WTC11 (cell line): ENCODE measurements at regions not wholly inside any gene's neighbourhood (a gene's known extent, or its start where the extent isn't known, plus 50 kb on each side); places are given as distances from the start of the nearest gene placed in this dataset.

Experiments used
- ATAC-seq: fragments of 200-7000 bp; cut with Tn5 transposase; 2 replicates; pipeline ENCODE4 v1.10.0; 2021; ENCODE audit warnings: mild to moderate bottlenecking, moderate library complexity
- CTCF ChIA-PET: fragments of 300-600 bp; sonication (Branson Sonifier 250); formaldehyde crosslinking; loops from one replicate; lab custom pipeline; 2021; ENCODE audit warnings: antibody characterized with exemption; lab: Charles Lee
- POLR2A ChIA-PET: fragments of 350-600 bp; sonication (Branson Sonifier 250); formaldehyde crosslinking; loops from one replicate; lab custom pipeline; 2021; ENCODE audit warnings: antibody characterized with exemption; lab: Charles Lee
- DNase-seq: peaks from one replicate; pipeline ENCODE4 v3.0.0; 2021; ENCODE audit warnings: low spot score
- H3K27ac Mint-ChIP-seq: 2 replicates; pipeline ENCODE4 v1.8.0; 2021; ENCODE audit warnings: mixed read lengths
- H3K27me3 Mint-ChIP-seq: 2 replicates; pipeline ENCODE4 v1.8.0; 2021; ENCODE audit warnings: low read depth, mild to moderate bottlenecking, moderate library complexity, mixed read lengths
- H3K36me3 Mint-ChIP-seq: 2 replicates; pipeline ENCODE4 v1.8.0; 2021; ENCODE audit warnings: mixed read lengths
- H3K4me1 Mint-ChIP-seq: 2 replicates; pipeline ENCODE4 v1.8.0; 2022; ENCODE audit warnings: mixed read lengths
- H3K4me3 Mint-ChIP-seq: 2 replicates; pipeline ENCODE4 v1.8.0; 2021; ENCODE audit warnings: mild to moderate bottlenecking, moderate library complexity, mixed read lengths
- H3K9me3 Mint-ChIP-seq: 2 replicates; pipeline ENCODE4 v1.8.0; 2021; ENCODE audit warnings: mixed read lengths
- ATF1 ChIP-seq: sonication (generic); formaldehyde crosslinking; IDR thresholded peaks from 2 replicates; pipeline ENCODE4 v1.8.1; 2023; ENCODE audit warnings: mild to moderate bottlenecking, moderate library complexity, missing genetic modification reagents
- ELF4 ChIP-seq: sonication (generic); formaldehyde crosslinking; IDR thresholded peaks from 2 replicates; pipeline ENCODE4 v1.8.1; 2022; ENCODE audit warnings: low read depth, mild to moderate bottlenecking, moderate library complexity, missing genetic modification reagents
- ESRRA ChIP-seq: sonication (generic); formaldehyde crosslinking; IDR thresholded peaks from 2 replicates; pipeline ENCODE4 v1.8.1; 2022; ENCODE audit warnings: mild to moderate bottlenecking, missing genetic modification reagents, borderline replicate concordance
- FOXJ3 ChIP-seq: sonication (generic); formaldehyde crosslinking; IDR thresholded peaks from 2 replicates; pipeline ENCODE4 v1.9.0; 2021; ENCODE audit warnings: missing genetic modification reagents, mild to moderate bottlenecking, borderline replicate concordance
- GRHL2 ChIP-seq: fragments of 250-450 bp; sonication (Bioruptor Pico); IDR thresholded peaks from 2 replicates; pipeline ENCODE4 v1.8.0; 2022; ENCODE audit warnings: mild to moderate bottlenecking, moderate library complexity; ENCODE audit not compliant: insufficient replicate concordance, severe bottlenecking
- IRF2 ChIP-seq: sonication (generic); formaldehyde crosslinking; IDR thresholded peaks from 2 replicates; pipeline ENCODE4 v1.8.0; 2022; ENCODE audit warnings: low read depth, missing genetic modification reagents, borderline replicate concordance
- JAZF1 ChIP-seq: fragments of 250-450 bp; sonication (Bioruptor Pico); IDR thresholded peaks from 2 replicates; pipeline ENCODE4 v1.9.0; 2021; ENCODE audit warnings: moderate library complexity, mild to moderate bottlenecking, inconsistent platforms
- KAT7 ChIP-seq: sonication (generic); formaldehyde crosslinking; IDR thresholded peaks from 2 replicates; pipeline ENCODE4 v1.8.1; 2023; ENCODE audit warnings: missing genetic modification reagents, mild to moderate bottlenecking, borderline replicate concordance
- NFATC4 ChIP-seq: fragments of 250-450 bp; sonication (Bioruptor Pico); IDR thresholded peaks from 2 replicates; pipeline ENCODE4 v1.9.0; 2021; ENCODE audit warnings: mild to moderate bottlenecking
- NFYB ChIP-seq: sonication (generic); formaldehyde crosslinking; conservative IDR thresholded peaks from 2 replicates; pipeline ENCODE4 v1.8.0; 2022; ENCODE audit warnings: low read depth, missing genetic modification reagents
- PRRX2 ChIP-seq: fragments of 250-450 bp; sonication (Bioruptor Pico); IDR thresholded peaks from 2 replicates; pipeline ENCODE4 v1.8.0; 2021; ENCODE audit warnings: mild to moderate bottlenecking
- SP1 ChIP-seq: sonication (generic); formaldehyde crosslinking; conservative IDR thresholded peaks from 2 replicates; pipeline ENCODE4 v1.8.1; 2022; ENCODE audit warnings: missing genetic modification reagents
- ZNF138 ChIP-seq: sonication (generic); formaldehyde crosslinking; conservative IDR thresholded peaks from 2 replicates; pipeline ENCODE4 v1.8.1; 2022; ENCODE audit warnings: mild to moderate bottlenecking, moderate library complexity, missing genetic modification reagents
- ZNF263 ChIP-seq: sonication (generic); formaldehyde crosslinking; IDR thresholded peaks from 2 replicates; pipeline ENCODE4 v1.8.1; 2022; ENCODE audit warnings: low read depth, mild to moderate bottlenecking, moderate library complexity, missing genetic modification reagents
- ZNF317 ChIP-seq: sonication (generic); formaldehyde crosslinking; IDR thresholded peaks from 2 replicates; pipeline ENCODE4 v1.8.1; 2023; ENCODE audit warnings: low read depth, mild to moderate bottlenecking, moderate library complexity, missing genetic modification reagents, borderline replicate concordance
- ZNF396 ChIP-seq: fragments of 250-450 bp; sonication (Bioruptor Pico); IDR thresholded peaks from 2 replicates; pipeline ENCODE4 v1.8.0; 2021; ENCODE audit warnings: mild to moderate bottlenecking, moderate library complexity, borderline replicate concordance
- TF ChIP-seq, protein P1 (sequence below): sonication (generic); formaldehyde crosslinking; conservative IDR thresholded peaks from 2 replicates; pipeline ENCODE4 v1.8.1; 2022; ENCODE audit warnings: mild to moderate bottlenecking, missing genetic modification reagents
- TF ChIP-seq, protein P2 (sequence below): sonication (generic); formaldehyde crosslinking; IDR thresholded peaks from 2 replicates; pipeline ENCODE4 v1.8.0; 2022; ENCODE audit warnings: mild to moderate bottlenecking, missing genetic modification reagents
- TF ChIP-seq, protein P3 (sequence below): sonication (generic); formaldehyde crosslinking; IDR thresholded peaks from 2 replicates; pipeline ENCODE4 v1.8.1; 2023; ENCODE audit warnings: mild to moderate bottlenecking, moderate library complexity, missing genetic modification reagents
- TF ChIP-seq, protein P4 (sequence below): sonication (generic); formaldehyde crosslinking; IDR thresholded peaks from 2 replicates; pipeline ENCODE4 v1.8.1; 2022; ENCODE audit warnings: missing genetic modification reagents, borderline replicate concordance
- TF ChIP-seq, protein P5 (sequence below): fragments of 250-450 bp; sonication (Bioruptor Pico); IDR thresholded peaks from 2 replicates; pipeline ENCODE4 v1.8.0; 2021; ENCODE audit warnings: mild to moderate bottlenecking

DNA sequence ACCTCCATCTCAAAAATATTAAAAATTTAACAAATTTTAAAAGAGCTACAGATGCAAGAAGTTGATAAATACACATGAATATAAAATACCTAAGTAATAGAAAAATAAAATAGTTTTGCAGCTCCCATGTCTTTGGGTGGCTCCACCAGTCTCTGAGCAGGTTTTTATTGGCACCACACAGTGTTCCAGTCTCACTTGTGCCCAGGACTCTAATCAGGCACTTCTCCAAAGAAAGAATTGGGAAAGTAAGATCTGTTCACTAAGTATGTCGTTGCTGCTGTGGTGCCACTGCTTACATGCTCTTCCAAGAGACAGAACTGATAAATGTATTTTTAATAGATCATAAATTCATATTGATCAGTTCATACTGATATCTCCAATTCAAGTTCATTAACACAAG lies 92.5 kb upstream of the ABI3BP start:
- Mint-ChIP-seq H3K4me1 (no peaks in the 10 kb centered on the region), H3K4me3 (no peak overlapping the region), H3K27ac (no peak overlapping the region), H3K9me3 (no peaks in the 10 kb centered on the region), H3K27me3 (no peaks in the 10 kb centered on the region), H3K36me3 (no peaks in the 10 kb centered on the region)
- ATAC-seq, result no peak
- CTCF ChIA-PET, result no interaction called here
- POLR2A ChIA-PET, result no interaction called here
- DNase-seq, result no peak
- no peak for TF ChIP-seq ZNF263 (CRISPR knock-in tag)
- no peak for TF ChIP-seq ATF1 (CRISPR knock-in tag)
- no peak for TF ChIP-seq NFYB (CRISPR knock-in tag)
- no peak for TF ChIP-seq ESRRA
- no peak for TF ChIP-seq IRF2 (CRISPR knock-in tag)
- TF ChIP-seq PRRX2 (CRISPR knock-in tag), result no peak
- TF ChIP-seq NFATC4, result no peak
- TF ChIP-seq, protein P1, sequence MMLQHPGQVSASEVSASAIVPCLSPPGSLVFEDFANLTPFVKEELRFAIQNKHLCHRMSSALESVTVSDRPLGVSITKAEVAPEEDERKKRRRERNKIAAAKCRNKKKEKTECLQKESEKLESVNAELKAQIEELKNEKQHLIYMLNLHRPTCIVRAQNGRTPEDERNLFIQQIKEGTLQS (CRISPR knock-in tag), result no peak
- no peak for TF ChIP-seq JAZF1 (CRISPR knock-in tag)
- TF ChIP-seq KAT7 (CRISPR knock-in tag), result no peak
- no peak for TF ChIP-seq ZNF138
- TF ChIP-seq, protein P2, sequence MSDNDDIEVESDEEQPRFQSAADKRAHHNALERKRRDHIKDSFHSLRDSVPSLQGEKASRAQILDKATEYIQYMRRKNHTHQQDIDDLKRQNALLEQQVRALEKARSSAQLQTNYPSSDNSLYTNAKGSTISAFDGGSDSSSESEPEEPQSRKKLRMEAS, result no peak
- TF ChIP-seq GRHL2 (CRISPR knock-in tag), result no peak
- TF ChIP-seq, all 79 proteins: peak for 0

DNA sequence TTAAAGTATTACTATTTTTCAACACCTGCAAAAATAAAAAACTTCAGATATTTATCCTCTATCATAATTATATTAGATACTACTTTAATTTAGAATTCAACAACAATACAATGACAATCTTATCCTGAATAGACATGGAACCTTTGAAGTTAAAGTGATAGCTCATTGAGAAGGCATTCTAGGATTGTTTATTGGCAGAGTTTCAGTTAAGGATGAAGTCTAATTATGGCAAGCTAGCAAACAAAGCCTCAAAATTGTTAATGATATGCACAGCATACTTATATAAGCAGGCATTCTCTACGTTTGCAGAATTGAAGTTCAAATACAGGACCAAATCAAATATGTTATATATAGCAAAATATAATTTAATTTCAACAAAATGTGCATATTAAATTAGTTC lies 91.2 kb upstream of the ABI3BP start:
- no peaks in the 10 kb centered on the region for H3K27me3 Mint-ChIP-seq
- H3K36me3 Mint-ChIP-seq, result no peaks in the 10 kb centered on the region
- no peak overlapping the region for H3K27ac Mint-ChIP-seq
- POLR2A ChIA-PET, result no interaction called here
- DNase-seq, result no peak
- CTCF ChIA-PET, result no interaction called here
- H3K4me3 Mint-ChIP-seq, result no peak overlapping the region
- no peaks in the 10 kb centered on the region for H3K4me1 Mint-ChIP-seq
- TF ChIP-seq ZNF396 (CRISPR knock-in tag), result no peak
- TF ChIP-seq FOXJ3 (CRISPR knock-in tag), result no peak
- TF ChIP-seq, protein P3, sequence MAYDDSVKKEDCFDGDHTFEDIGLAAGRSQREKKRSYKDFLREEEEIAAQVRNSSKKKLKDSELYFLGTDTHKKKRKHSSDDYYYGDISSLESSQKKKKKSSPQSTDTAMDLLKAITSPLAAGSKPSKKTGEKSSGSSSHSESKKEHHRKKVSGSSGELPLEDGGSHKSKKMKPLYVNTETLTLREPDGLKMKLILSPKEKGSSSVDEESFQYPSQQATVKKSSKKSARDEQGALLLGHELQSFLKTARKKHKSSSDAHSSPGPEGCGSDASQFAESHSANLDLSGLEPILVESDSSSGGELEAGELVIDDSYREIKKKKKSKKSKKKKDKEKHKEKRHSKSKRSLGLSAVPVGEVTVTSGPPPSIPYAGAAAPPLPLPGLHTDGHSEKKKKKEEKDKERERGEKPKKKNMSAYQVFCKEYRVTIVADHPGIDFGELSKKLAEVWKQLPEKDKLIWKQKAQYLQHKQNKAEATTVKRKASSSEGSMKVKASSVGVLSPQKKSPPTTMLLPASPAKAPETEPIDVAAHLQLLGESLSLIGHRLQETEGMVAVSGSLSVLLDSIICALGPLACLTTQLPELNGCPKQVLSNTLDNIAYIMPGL (CRISPR knock-in tag), result no peak
- no peak for TF ChIP-seq ZNF317 (CRISPR knock-in tag)
- TF ChIP-seq, protein P4, sequence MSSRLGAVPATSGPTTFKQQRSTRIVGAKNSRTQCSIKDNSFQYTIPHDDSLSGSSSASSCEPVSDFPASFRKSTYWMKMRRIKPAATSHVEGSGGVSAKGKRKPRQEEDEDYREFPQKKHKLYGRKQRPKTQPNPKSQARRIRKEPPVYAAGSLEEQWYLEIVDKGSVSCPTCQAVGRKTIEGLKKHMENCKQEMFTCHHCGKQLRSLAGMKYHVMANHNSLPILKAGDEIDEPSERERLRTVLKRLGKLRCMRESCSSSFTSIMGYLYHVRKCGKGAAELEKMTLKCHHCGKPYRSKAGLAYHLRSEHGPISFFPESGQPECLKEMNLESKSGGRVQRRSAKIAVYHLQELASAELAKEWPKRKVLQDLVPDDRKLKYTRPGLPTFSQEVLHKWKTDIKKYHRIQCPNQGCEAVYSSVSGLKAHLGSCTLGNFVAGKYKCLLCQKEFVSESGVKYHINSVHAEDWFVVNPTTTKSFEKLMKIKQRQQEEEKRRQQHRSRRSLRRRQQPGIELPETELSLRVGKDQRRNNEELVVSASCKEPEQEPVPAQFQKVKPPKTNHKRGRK (CRISPR knock-in tag), result no peak
- no peaks in the 10 kb centered on the region for H3K9me3 Mint-ChIP-seq
- no peak for ATAC-seq

DNA sequence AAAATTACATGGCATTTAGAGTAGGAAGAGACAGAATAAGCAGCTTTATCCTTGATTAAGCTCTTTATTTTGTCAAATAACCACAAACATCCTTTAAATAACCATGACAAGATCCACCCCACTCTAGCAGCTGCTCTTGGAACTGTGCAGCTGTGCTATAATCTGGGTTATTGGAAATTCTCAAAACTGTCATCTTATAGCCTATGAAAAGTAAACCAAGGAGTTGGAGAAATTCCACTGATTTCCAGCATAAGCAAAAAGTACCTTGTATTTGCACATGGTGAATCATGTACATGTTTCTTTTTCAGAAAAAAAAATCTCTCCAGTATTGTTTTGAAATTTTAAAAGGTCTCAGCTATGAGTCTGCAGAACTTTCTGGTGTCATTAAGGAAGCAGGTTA lies 88.8 kb upstream of the ABI3BP start:
- TF ChIP-seq ELF4 (CRISPR knock-in tag) (no peak), SP1 (no peak)
- TF ChIP-seq, protein P5, sequence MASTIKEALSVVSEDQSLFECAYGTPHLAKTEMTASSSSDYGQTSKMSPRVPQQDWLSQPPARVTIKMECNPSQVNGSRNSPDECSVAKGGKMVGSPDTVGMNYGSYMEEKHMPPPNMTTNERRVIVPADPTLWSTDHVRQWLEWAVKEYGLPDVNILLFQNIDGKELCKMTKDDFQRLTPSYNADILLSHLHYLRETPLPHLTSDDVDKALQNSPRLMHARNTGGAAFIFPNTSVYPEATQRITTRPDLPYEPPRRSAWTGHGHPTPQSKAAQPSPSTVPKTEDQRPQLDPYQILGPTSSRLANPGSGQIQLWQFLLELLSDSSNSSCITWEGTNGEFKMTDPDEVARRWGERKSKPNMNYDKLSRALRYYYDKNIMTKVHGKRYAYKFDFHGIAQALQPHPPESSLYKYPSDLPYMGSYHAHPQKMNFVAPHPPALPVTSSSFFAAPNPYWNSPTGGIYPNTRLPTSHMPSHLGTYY, result no peak
- 0 out of 2 replicates have a peak, but pooled peaks cover 4% of the 10 kb centered on the region for H3K9me3 Mint-ChIP-seq
- ATAC-seq (no peak), DNase-seq (no peak)
- no peaks in the 10 kb centered on the region for H3K36me3 Mint-ChIP-seq
- H3K27me3 Mint-ChIP-seq, result no peaks in the 10 kb centered on the region
- ChIA-PET POLR2A (no interaction called here), CTCF (interaction anchor here (1.0 kb wide), 1 partner anchor 114 kb away, joined by 4 read pairs; no protein-coding TSS in a partner anchor)
- no peak overlapping the region for H3K4me3 Mint-ChIP-seq
- no peak overlapping the region for H3K27ac Mint-ChIP-seq
- no peaks in the 10 kb centered on the region for H3K4me1 Mint-ChIP-seq
